ENCODE measurements at regions not wholly inside any gene's neighbourhood (a gene's known extent, or its start where the extent isn't known, plus 50 kb on each side); places are given as distances from the start of the nearest gene placed in this dataset.

DNA sequence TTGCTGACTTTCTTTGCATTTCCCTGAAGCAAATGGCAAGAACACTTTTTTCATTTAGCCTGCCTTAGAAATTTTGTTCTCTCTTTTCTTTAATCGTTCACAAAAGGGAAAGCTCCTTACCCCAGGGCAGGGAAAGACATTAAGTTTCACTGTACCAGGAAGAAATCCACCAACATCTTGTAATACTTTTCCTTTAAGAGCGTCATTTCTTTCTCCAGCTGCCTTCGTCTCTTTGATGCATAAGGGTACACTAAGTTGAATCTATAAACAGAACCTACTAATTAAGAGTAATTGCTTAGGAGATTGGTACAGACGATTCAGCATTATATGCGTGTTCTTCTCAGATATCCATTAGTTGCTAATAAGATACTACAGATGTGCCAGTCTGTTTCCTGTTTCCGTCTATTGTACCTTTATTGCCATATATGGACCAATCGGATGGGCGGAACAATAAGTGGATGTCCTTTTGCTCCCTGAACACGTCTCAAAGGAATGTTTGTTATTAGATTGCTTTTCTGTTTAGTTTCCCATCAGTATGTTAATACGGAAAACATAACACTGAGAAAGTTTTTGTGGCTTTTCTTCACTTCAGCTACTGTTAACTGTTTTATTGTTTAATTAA lies 276.7 kb upstream of the RARB start:
- no peaks in the 10 kb centered on the region for H3K4me1 Mint-ChIP-seq
- CTCF ChIA-PET = no interaction called here
- no peaks in the 10 kb centered on the region for H3K27me3 Mint-ChIP-seq
- H3K4me3 Mint-ChIP-seq = no peak overlapping the region
- H3K36me3 Mint-ChIP-seq = no peaks in the 10 kb centered on the region
- H3K9me3 Mint-ChIP-seq = peaks cover 3% of the 10 kb centered on the region
- DNase-seq = no peak
- no peak overlapping the region for H3K27ac Mint-ChIP-seq

DNA sequence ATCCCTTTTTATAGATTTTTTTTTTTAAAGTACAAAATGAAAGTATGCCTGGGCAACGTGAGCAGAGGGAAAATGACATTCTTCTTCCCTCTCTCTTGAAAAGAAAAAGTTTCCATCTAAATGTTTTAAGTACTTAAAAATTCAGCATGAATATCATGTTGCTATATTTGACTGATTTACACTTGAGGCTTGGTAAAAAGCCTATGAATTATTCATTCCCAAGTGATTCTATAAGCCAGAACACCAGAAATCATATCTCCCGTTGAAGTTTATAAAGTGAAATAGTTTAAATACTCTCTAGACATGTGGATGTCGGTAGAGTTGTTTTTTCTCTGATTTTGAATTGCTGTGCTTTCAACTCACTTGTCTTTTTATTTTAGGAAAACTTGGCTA lies 276.2 kb upstream of the RARB start:
- peaks cover 3% of the 10 kb centered on the region for H3K9me3 Mint-ChIP-seq
- no peak overlapping the region for H3K27ac Mint-ChIP-seq
- no peaks in the 10 kb centered on the region for H3K4me1 Mint-ChIP-seq
- no peak overlapping the region for H3K4me3 Mint-ChIP-seq
- CTCF ChIA-PET = no interaction called here
- H3K27me3 Mint-ChIP-seq = no peaks in the 10 kb centered on the region
- H3K36me3 Mint-ChIP-seq = no peaks in the 10 kb centered on the region
- no peak for DNase-seq

GRCh38 chr3:25153136-25153535 lies 274.9 kb upstream of the RARB start:
- Mint-ChIP-seq H3K4me1 (no peaks in the 10 kb centered on the region), H3K9me3 (peaks cover 2% of the 10 kb centered on the region), H3K36me3 (no peaks in the 10 kb centered on the region), H3K4me3 (no peak overlapping the region), H3K27me3 (no peaks in the 10 kb centered on the region), H3K27ac (no peak overlapping the region)
- DNase-seq = no peak
- CTCF ChIA-PET = no interaction called here

- Mint-ChIP-seq H3K4me1 (no peaks in the 10 kb centered on the region), H3K9me3 (peaks cover 2% of the 10 kb centered on the region), H3K27me3 (no peaks in the 10 kb centered on the region), H3K27ac (no peak overlapping the region), H3K36me3 (no peaks in the 10 kb centered on the region), H3K4me3 (no peak overlapping the region)
- CTCF ChIA-PET = no interaction called here
- DNase-seq = no peak
Observed at GRCh38 chr3:25153561-25153960, 274.5 kb upstream of the RARB start.

DNA sequence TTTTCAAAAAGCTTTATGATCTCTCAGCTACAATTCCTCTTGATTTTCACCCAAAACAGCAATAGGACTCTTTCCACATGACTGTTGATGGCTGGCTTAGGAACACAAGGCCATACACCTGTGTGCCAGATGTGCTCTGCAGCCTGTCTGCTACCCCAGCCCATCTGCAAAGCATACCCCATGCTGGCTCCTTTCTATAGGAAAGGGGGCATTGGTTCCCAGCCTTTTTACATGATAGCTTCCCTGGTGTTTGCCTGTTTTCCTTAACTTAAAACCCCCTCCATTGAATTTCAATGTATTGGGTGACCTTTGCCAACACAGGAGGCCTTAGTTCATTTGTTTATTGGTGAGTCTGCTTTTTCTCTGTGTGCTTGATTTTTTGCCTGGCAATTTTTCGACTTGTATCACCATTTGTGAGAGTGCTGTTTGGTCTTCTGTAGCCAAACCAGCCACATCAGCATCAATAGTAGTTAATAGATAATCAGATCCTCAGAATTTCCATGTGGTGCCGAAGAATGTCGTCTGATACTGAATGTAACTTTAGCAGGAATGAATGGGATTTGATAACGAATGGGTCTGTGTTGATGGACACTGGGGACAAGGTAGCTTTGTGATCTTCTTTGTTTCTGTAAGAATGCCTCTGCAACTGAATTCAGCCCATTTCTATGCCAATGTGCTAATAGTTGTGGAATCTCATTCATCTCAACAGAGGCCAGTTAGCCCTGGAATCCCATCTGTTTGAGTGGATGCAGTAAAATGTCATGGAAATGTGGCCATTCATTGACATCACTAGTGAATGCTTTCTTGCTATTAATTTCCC lies 272.2 kb upstream of the RARB start:
- Mint-ChIP-seq H3K27ac (no peak overlapping the region), H3K4me1 (no peaks in the 10 kb centered on the region), H3K4me3 (no peak overlapping the region), H3K27me3 (no peaks in the 10 kb centered on the region), H3K9me3 (peaks cover 2% of the 10 kb centered on the region), H3K36me3 (no peaks in the 10 kb centered on the region)
- CTCF ChIA-PET = no interaction called here
- DNase-seq = no peak

DNA sequence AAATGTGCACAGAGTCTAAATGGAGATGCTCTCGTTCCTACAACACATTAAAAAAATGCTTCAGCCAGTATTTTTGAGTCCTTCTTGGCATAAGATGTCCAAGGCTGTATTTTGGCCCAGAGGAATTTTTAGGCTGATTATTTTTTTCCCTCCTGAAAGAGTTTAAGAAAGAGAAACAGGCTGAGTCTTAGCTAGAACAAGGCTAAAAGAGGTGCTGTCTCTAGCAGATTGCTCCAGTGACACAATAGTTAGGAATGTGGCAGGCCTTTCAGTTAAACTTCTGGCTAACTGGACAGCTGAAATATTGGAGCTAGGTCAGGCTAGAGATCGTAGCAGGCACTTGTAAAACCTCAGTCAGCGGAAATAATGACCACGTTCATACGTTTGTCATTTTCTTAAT lies 271.4 kb upstream of the RARB start:
- Mint-ChIP-seq H3K27ac (no peak overlapping the region), H3K9me3 (peaks cover 4% of the 10 kb centered on the region), H3K36me3 (no peaks in the 10 kb centered on the region), H3K4me3 (no peak overlapping the region), H3K27me3 (no peaks in the 10 kb centered on the region), H3K4me1 (no peaks in the 10 kb centered on the region)
- CTCF ChIA-PET = no interaction called here
- DNase-seq = no peak

- CTCF ChIA-PET = no interaction called here
- H3K27ac Mint-ChIP-seq = no peak overlapping the region
- H3K4me1 Mint-ChIP-seq = no peaks in the 10 kb centered on the region
- DNase-seq = no peak
- no peaks in the 10 kb centered on the region for H3K36me3 Mint-ChIP-seq
- H3K27me3 Mint-ChIP-seq = no peaks in the 10 kb centered on the region
- H3K4me3 Mint-ChIP-seq = no peak overlapping the region
- peaks cover 6% of the 10 kb centered on the region for H3K9me3 Mint-ChIP-seq
Observed at GRCh38 chr3:25165306-25165705, 262.8 kb upstream of the RARB start.

- H3K9me3 Mint-ChIP-seq = peaks cover 6% of the 10 kb centered on the region
- H3K4me1 Mint-ChIP-seq = no peaks in the 10 kb centered on the region
- DNase-seq = no peak
- CTCF ChIA-PET = no interaction called here
- no peaks in the 10 kb centered on the region for H3K27me3 Mint-ChIP-seq
- H3K27ac Mint-ChIP-seq = no peak overlapping the region
- H3K4me3 Mint-ChIP-seq = no peak overlapping the region
- H3K36me3 Mint-ChIP-seq = no peaks in the 10 kb centered on the region
Observed at GRCh38 chr3:25166016-25166415, 262.0 kb upstream of the RARB start.

DNA sequence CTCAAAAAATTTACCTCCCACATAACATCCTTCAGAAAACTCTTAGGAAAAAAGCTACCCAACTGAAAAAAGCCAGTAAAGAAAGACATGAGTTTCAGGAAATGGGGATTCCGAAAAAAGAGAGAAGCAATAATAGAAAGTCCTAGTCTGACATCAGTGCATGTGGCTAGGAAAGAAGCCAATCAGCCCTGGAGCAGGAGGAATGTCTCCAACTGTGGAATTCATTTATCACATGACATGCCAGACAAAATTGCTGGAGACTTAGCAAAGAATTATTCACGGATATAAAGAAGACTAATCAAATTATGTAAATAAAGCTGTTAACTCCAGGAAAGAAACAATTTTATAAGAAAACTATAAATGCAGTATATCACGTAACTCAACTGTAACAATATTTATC lies 258.9 kb upstream of the RARB start:
- no peak for DNase-seq
- H3K9me3 Mint-ChIP-seq = no peaks in the 10 kb centered on the region
- no peaks in the 10 kb centered on the region for H3K36me3 Mint-ChIP-seq
- H3K4me1 Mint-ChIP-seq = no peaks in the 10 kb centered on the region
- no peaks in the 10 kb centered on the region for H3K27me3 Mint-ChIP-seq
- H3K27ac Mint-ChIP-seq = no peak overlapping the region
- H3K4me3 Mint-ChIP-seq = no peak overlapping the region
- CTCF ChIA-PET = no interaction called here

GRCh38 chr3:25170021-25170420 lies 258.0 kb upstream of the RARB start:
- CTCF ChIA-PET = no interaction called here

GRCh38 chr3:25171118-25171807 lies 256.8 kb upstream of the RARB start:
- no peak overlapping the region for H3K4me3 Mint-ChIP-seq
- H3K9me3 Mint-ChIP-seq = no peaks in the 10 kb centered on the region
- no peaks in the 10 kb centered on the region for H3K36me3 Mint-ChIP-seq
- no peak for DNase-seq
- CTCF ChIA-PET = no interaction called here
- H3K27me3 Mint-ChIP-seq = no peaks in the 10 kb centered on the region
- no peaks in the 10 kb centered on the region for H3K4me1 Mint-ChIP-seq
- no peak overlapping the region for H3K27ac Mint-ChIP-seq

More at GRCh38 chr3:25170021-25170420, 258.0 kb upstream of the RARB start:
- Mint-ChIP-seq H3K4me3 (no peak overlapping the region), H3K36me3 (no peaks in the 10 kb centered on the region), H3K27ac (no peak overlapping the region), H3K27me3 (no peaks in the 10 kb centered on the region), H3K9me3 (no peaks in the 10 kb centered on the region), H3K4me1 (no peaks in the 10 kb centered on the region)
- DNase-seq = no peak

GRCh38 chr3:25171897-25172296 lies 256.2 kb upstream of the RARB start:
- Mint-ChIP-seq H3K27me3 (no peaks in the 10 kb centered on the region), H3K36me3 (no peaks in the 10 kb centered on the region), H3K4me3 (no peak overlapping the region), H3K27ac (no peak overlapping the region), H3K4me1 (no peaks in the 10 kb centered on the region), H3K9me3 (no peaks in the 10 kb centered on the region)
- no peak for DNase-seq
- CTCF ChIA-PET = no interaction called here

GRCh38 chr3:25173606-25174005 lies 254.5 kb upstream of the RARB start:
- Mint-ChIP-seq H3K27ac (no peak overlapping the region), H3K27me3 (no peaks in the 10 kb centered on the region), H3K4me3 (no peak overlapping the region), H3K9me3 (no peaks in the 10 kb centered on the region), H3K36me3 (no peaks in the 10 kb centered on the region), H3K4me1 (no peaks in the 10 kb centered on the region)
- DNase-seq = no peak
- CTCF ChIA-PET = interaction anchor here (0.5 kb wide), 1 partner anchor 1689 kb away, joined by 3 read pairs; no protein-coding TSS in a partner anchor

DNA sequence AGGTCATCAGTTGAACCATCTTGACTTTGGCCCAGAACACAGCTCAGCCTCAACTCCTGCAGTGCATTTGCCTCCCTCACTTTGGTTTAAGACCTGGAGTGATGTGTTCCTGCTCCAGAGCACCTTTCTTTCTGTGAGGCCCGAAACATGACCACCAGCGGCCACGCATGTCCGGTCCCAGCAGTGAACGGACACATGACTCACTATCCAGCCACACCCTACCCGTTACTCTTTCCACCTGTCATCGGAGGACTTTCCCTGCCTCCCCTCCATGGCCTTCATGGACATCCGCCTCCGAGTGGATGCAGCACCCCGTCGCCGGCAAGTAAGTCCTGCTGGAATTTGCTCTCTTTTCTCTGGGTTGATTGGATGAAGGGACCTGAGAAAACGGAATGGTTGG lies 253.8 kb upstream of the RARB start:
- DNase-seq = no peak
- Mint-ChIP-seq H3K36me3 (no peaks in the 10 kb centered on the region), H3K27ac (no peak overlapping the region), H3K27me3 (no peaks in the 10 kb centered on the region), H3K9me3 (no peaks in the 10 kb centered on the region), H3K4me3 (no peak overlapping the region), H3K4me1 (no peaks in the 10 kb centered on the region)
- CTCF ChIA-PET = no interaction called here

GRCh38 chr3:25177041-25177440 lies 251.0 kb upstream of the RARB start:
- Mint-ChIP-seq H3K27me3 (no peaks in the 10 kb centered on the region), H3K27ac (no peak overlapping the region), H3K9me3 (peaks cover 6% of the 10 kb centered on the region), H3K36me3 (no peaks in the 10 kb centered on the region), H3K4me3 (no peak overlapping the region), H3K4me1 (no peaks in the 10 kb centered on the region)
- no peak for DNase-seq
- CTCF ChIA-PET = no interaction called here
